Endothelial cell (in vitro differentiated cells): ENCODE measurements at regions not wholly inside any gene's neighbourhood (a gene's known extent, or its start where the extent isn't known, plus 50 kb on each side); places are given as distances from the start of the nearest gene placed in this dataset.

Experiments used
- DNase-seq: peaks from one replicate; pipeline ENCODE4 v3.0.0; 2021; ENCODE audit warnings: low spot score
- H3K27ac Mint-ChIP-seq: one replicate; pipeline ENCODE4 v1.8.0; 2021; ENCODE audit warnings: mixed read lengths, inconsistent platforms; ENCODE audit not compliant: unreplicated experiment
- H3K27me3 Mint-ChIP-seq: one replicate; pipeline ENCODE4 v1.8.0; 2021; ENCODE audit warnings: mild to moderate bottlenecking, moderate library complexity, mixed read lengths, inconsistent platforms; ENCODE audit not compliant: unreplicated experiment
- H3K36me3 Mint-ChIP-seq: one replicate; pipeline ENCODE4 v1.8.0; 2021; ENCODE audit warnings: mild to moderate bottlenecking, low read depth, mixed read lengths, inconsistent platforms; ENCODE audit not compliant: unreplicated experiment
- H3K4me1 Mint-ChIP-seq: one replicate; pipeline ENCODE4 v1.8.0; 2021; ENCODE audit warnings: mild to moderate bottlenecking, mixed read lengths, inconsistent platforms; ENCODE audit not compliant: unreplicated experiment
- H3K4me3 Mint-ChIP-seq: one replicate; pipeline ENCODE4 v1.8.0; 2021; ENCODE audit warnings: mild to moderate bottlenecking, mixed read lengths, inconsistent platforms; ENCODE audit not compliant: unreplicated experiment
- H3K9me3 Mint-ChIP-seq: one replicate; pipeline ENCODE4 v1.8.0; 2021; ENCODE audit warnings: mixed read lengths, inconsistent platforms; ENCODE audit not compliant: unreplicated experiment
- TF ChIP-seq, protein P1 (sequence below): fragments of 200-600 bp; sonication (generic); IDR thresholded peaks from one replicate; pipeline ENCODE4 v1.5.0; 2021; ENCODE audit warnings: antibody characterized with exemption; ENCODE audit not compliant: unreplicated experiment

DNA sequence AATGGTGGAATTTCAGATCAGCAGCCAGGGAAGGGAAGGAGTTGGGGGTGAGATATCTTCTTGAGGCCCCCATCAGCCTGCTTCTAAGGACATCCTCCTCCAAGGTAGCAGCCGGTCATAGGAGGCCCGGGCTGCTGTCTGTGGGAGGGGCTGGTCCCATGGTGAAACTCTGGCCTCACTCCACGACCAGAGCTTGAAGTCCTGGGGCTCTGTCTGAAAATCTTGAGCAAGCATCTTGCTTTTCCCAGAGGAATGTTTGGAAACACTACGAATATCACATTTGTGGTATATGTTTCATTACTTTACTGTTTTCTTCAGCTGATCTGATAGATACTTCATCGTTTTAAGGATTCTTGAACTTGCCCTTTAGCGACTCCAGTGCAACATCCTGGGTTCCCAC is 103.7 kb downstream of the CTAGE1 start:
- Mint-ChIP-seq H3K36me3 (no peaks in the 10 kb centered on the region), H3K27ac (no peak overlapping the region), H3K27me3 (peaks cover 3% of the 10 kb centered on the region), H3K4me1 (peaks cover 8% of the 10 kb centered on the region), H3K4me3 (no peak overlapping the region), H3K9me3 (no peaks in the 10 kb centered on the region)
- DNase-seq, result no peak
- TF ChIP-seq, protein P1, sequence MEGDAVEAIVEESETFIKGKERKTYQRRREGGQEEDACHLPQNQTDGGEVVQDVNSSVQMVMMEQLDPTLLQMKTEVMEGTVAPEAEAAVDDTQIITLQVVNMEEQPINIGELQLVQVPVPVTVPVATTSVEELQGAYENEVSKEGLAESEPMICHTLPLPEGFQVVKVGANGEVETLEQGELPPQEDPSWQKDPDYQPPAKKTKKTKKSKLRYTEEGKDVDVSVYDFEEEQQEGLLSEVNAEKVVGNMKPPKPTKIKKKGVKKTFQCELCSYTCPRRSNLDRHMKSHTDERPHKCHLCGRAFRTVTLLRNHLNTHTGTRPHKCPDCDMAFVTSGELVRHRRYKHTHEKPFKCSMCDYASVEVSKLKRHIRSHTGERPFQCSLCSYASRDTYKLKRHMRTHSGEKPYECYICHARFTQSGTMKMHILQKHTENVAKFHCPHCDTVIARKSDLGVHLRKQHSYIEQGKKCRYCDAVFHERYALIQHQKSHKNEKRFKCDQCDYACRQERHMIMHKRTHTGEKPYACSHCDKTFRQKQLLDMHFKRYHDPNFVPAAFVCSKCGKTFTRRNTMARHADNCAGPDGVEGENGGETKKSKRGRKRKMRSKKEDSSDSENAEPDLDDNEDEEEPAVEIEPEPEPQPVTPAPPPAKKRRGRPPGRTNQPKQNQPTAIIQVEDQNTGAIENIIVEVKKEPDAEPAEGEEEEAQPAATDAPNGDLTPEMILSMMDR, result no peak

DNA sequence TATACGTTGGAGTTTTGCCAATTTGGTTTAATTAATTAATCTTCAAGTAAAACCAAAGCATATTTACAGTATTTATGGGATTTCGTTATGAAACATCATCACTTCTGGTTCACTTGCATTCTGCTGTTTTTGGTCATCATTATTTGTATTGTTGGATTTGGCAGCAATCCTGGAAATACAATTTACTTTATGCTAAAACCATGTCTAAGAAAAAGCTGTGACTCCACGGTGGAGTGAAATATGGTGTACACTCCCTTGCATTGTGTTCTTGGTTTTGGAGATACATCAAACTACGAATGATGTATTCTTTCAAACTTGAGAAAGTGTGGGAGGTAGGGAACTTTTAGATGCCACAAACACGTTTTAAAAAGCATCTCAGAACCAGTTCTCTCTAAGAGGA is 106.4 kb downstream of the CTAGE1 start:
- TF ChIP-seq, protein P1, result no peak
- DNase-seq, result no peak
- Mint-ChIP-seq H3K9me3 (no peaks in the 10 kb centered on the region), H3K4me1 (peaks cover 8% of the 10 kb centered on the region), H3K4me3 (no peak overlapping the region), H3K27me3 (peaks cover 1% of the 10 kb centered on the region), H3K36me3 (no peaks in the 10 kb centered on the region), H3K27ac (no peak overlapping the region)

DNA sequence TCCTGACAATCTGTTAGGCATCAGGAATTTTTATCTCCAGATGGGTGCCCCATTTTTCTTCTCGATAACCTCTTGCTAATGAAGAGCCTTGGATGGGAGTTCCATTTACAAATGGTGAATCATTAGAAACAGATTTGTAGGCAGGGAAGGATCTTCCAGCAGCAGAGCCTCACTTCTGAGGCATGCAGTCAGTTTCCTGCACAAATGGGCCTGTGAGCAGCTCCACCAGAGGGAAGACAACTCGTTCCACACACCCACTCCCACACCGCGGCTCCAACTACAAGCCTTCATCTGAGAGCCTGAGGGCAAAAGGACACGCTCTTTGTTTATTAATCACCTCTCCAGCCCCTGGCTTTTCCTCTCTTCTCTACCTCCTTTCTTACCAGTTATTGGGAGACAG is 108.5 kb downstream of the CTAGE1 start:
- TF ChIP-seq, protein P1, result no peak
- H3K36me3 Mint-ChIP-seq, result no peaks in the 10 kb centered on the region
- H3K9me3 Mint-ChIP-seq, result no peaks in the 10 kb centered on the region
- H3K4me3 Mint-ChIP-seq, result no peak overlapping the region
- peaks cover 11% of the 10 kb centered on the region for H3K4me1 Mint-ChIP-seq
- H3K27me3 Mint-ChIP-seq, result peaks cover 2% of the 10 kb centered on the region
- DNase-seq, result no peak
- H3K27ac Mint-ChIP-seq, result no peak overlapping the region

DNA sequence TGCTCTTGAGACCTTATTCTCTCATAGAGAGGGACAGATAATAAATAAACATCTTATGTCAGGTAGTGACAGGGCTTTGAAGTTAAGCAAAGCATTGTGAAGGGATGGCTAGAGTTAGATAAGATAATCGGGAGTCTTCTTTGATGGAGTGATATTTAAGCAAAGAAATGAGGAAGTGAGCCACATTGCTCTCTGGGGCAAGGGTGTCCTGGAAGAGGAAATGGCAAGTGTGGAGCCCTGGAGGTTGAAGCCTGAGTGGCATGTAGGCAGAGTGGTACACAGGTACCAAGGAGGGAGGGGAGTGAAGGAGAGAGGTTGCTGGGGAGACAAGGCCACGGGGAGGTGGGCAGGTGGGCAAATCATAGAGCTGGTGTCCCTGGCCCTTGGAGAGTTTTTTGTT is 110.2 kb downstream of the CTAGE1 start:
- H3K4me3 Mint-ChIP-seq, result no peak overlapping the region
- no peaks in the 10 kb centered on the region for H3K36me3 Mint-ChIP-seq
- H3K4me1 Mint-ChIP-seq, result peaks cover 8% of the 10 kb centered on the region
- H3K9me3 Mint-ChIP-seq, result no peaks in the 10 kb centered on the region
- H3K27me3 Mint-ChIP-seq, result peaks cover 3% of the 10 kb centered on the region
- DNase-seq, result no peak
- TF ChIP-seq, protein P1, result no peak
- H3K27ac Mint-ChIP-seq, result no peak overlapping the region

DNA sequence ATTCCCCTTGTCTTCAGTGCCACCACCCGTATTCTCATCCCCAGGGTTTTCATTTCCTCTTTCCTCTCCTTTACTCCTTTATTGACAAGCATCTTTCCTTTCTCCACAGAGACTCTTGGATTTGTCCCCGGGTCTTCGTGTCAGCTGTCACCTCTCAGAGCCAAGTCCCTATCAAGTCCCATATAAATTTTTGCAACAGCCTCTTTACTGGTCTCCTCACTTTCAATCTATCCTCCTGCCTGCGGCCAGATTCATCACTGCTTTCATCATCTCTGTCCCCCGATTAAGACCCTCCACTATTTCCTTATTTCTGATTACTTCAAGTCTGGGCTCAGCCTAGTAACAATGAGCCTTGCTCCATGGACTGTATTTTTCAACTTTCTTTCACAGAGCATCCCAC is 113.8 kb downstream of the CTAGE1 start:
- Mint-ChIP-seq H3K9me3 (no peaks in the 10 kb centered on the region), H3K27ac (no peak overlapping the region), H3K4me1 (peaks cover 24% of the 10 kb centered on the region), H3K4me3 (no peak overlapping the region), H3K27me3 (peaks cover 3% of the 10 kb centered on the region), H3K36me3 (no peaks in the 10 kb centered on the region)
- no peak for DNase-seq
- TF ChIP-seq, protein P1, result no peak
